ENCODE measurements at regions not wholly inside any gene's neighbourhood (a gene's known extent, or its start where the extent isn't known, plus 50 kb on each side); places are given as distances from the start of the nearest gene placed in this dataset.

GRCh38 chr5:74471875-74472274 lies 168.7 kb downstream of the ENC1 start:
- TF ChIP-seq CTCF (IDR thresholded peaks at IDR 0.05), result no peak

GRCh38 chr5:74469234-74469994 lies 171.1 kb downstream of the ENC1 start:
- TF ChIP-seq CTCF (IDR thresholded peaks at IDR 0.05), result no peak

- TF ChIP-seq CTCF (IDR thresholded peaks at IDR 0.05), result no peak
These were observed 172.1 kb downstream of the ENC1 start for GRCh38 chr5:74468421-74468820.

- TF ChIP-seq CTCF (IDR thresholded peaks at IDR 0.05), result no peak
These were observed 174.8 kb downstream of the ENC1 start for GRCh38 chr5:74465724-74466123.

- no peak for TF ChIP-seq CTCF (IDR thresholded peaks at IDR 0.05)
These were observed 175.9 kb downstream of the ENC1 start for GRCh38 chr5:74464512-74465209.

GRCh38 chr5:74462356-74462755 lies 178.2 kb downstream of the ENC1 start:
- TF ChIP-seq CTCF (IDR thresholded peaks at IDR 0.05), result no peak

GRCh38 chr5:74461251-74461650 lies 179.3 kb downstream of the ENC1 start:
- no peak for TF ChIP-seq CTCF (IDR thresholded peaks at IDR 0.05)

Data from LNCAP (cell line).